WTC11 (cell line): ENCODE measurements at regions not wholly inside any gene's neighbourhood (a gene's known extent, or its start where the extent isn't known, plus 50 kb on each side); places are given as distances from the start of the nearest gene placed in this dataset.

Source experiments
- ATAC-seq: fragments of 200-7000 bp; cut with Tn5 transposase; 2 replicates; pipeline ENCODE4 v1.10.0; 2021; ENCODE audit warnings: mild to moderate bottlenecking, moderate library complexity
- CTCF ChIA-PET: fragments of 300-600 bp; sonication (Branson Sonifier 250); formaldehyde crosslinking; loops from one replicate; lab custom pipeline; 2021; ENCODE audit warnings: antibody characterized with exemption; lab: Charles Lee
- POLR2A ChIA-PET: fragments of 350-600 bp; sonication (Branson Sonifier 250); formaldehyde crosslinking; loops from one replicate; lab custom pipeline; 2021; ENCODE audit warnings: antibody characterized with exemption; lab: Charles Lee
- DNase-seq: peaks from one replicate; pipeline ENCODE4 v3.0.0; 2021; ENCODE audit warnings: low spot score
- H3K27ac Mint-ChIP-seq: 2 replicates; pipeline ENCODE4 v1.8.0; 2021; ENCODE audit warnings: mixed read lengths
- H3K27me3 Mint-ChIP-seq: 2 replicates; pipeline ENCODE4 v1.8.0; 2021; ENCODE audit warnings: low read depth, mild to moderate bottlenecking, moderate library complexity, mixed read lengths
- H3K36me3 Mint-ChIP-seq: 2 replicates; pipeline ENCODE4 v1.8.0; 2021; ENCODE audit warnings: mixed read lengths
- H3K4me1 Mint-ChIP-seq: 2 replicates; pipeline ENCODE4 v1.8.0; 2022; ENCODE audit warnings: mixed read lengths
- H3K4me3 Mint-ChIP-seq: 2 replicates; pipeline ENCODE4 v1.8.0; 2021; ENCODE audit warnings: mild to moderate bottlenecking, moderate library complexity, mixed read lengths
- H3K9me3 Mint-ChIP-seq: 2 replicates; pipeline ENCODE4 v1.8.0; 2021; ENCODE audit warnings: mixed read lengths
- CREM ChIP-seq: sonication (generic); formaldehyde crosslinking; IDR thresholded peaks from 2 replicates; pipeline ENCODE4 v1.8.1; 2022; ENCODE audit warnings: mild to moderate bottlenecking, missing genetic modification reagents, moderate library complexity
- EMX1 ChIP-seq: fragments of 250-450 bp; sonication (Bioruptor Pico); IDR thresholded peaks from 2 replicates; pipeline ENCODE4 v1.8.0; 2021; ENCODE audit warnings: mild to moderate bottlenecking
- GRHL2 ChIP-seq: fragments of 250-450 bp; sonication (Bioruptor Pico); IDR thresholded peaks from 2 replicates; pipeline ENCODE4 v1.8.0; 2022; ENCODE audit warnings: mild to moderate bottlenecking, moderate library complexity; ENCODE audit not compliant: insufficient replicate concordance, severe bottlenecking
- IRF2 ChIP-seq: sonication (generic); formaldehyde crosslinking; IDR thresholded peaks from 2 replicates; pipeline ENCODE4 v1.8.0; 2022; ENCODE audit warnings: low read depth, missing genetic modification reagents, borderline replicate concordance
- JAZF1 ChIP-seq: fragments of 250-450 bp; sonication (Bioruptor Pico); IDR thresholded peaks from 2 replicates; pipeline ENCODE4 v1.9.0; 2021; ENCODE audit warnings: moderate library complexity, mild to moderate bottlenecking, inconsistent platforms
- KAT7 ChIP-seq: sonication (generic); formaldehyde crosslinking; IDR thresholded peaks from 2 replicates; pipeline ENCODE4 v1.8.1; 2023; ENCODE audit warnings: missing genetic modification reagents, mild to moderate bottlenecking, borderline replicate concordance
- MYBL2 ChIP-seq: sonication (generic); formaldehyde crosslinking; IDR thresholded peaks from 2 replicates; pipeline ENCODE4 v1.8.1; 2023; ENCODE audit warnings: mild to moderate bottlenecking, moderate library complexity, missing genetic modification reagents
- NFE2L1 ChIP-seq: sonication (generic); formaldehyde crosslinking; IDR thresholded peaks from 2 replicates; pipeline ENCODE4 v1.8.1; 2023; ENCODE audit warnings: missing genetic modification reagents
- NR2C2 ChIP-seq: sonication (generic); formaldehyde crosslinking; IDR thresholded peaks from 2 replicates; pipeline ENCODE4 v1.8.0; 2022; ENCODE audit warnings: mild to moderate bottlenecking, missing genetic modification reagents
- NR3C1 ChIP-seq: sonication (generic); formaldehyde crosslinking; conservative IDR thresholded peaks from 2 replicates; pipeline ENCODE4 v1.8.1; 2023; ENCODE audit warnings: low read depth, mild to moderate bottlenecking, missing genetic modification reagents
- RELA ChIP-seq: sonication (generic); formaldehyde crosslinking; IDR thresholded peaks from 2 replicates; pipeline ENCODE4 v1.8.1; 2022; ENCODE audit warnings: missing genetic modification reagents, mild to moderate bottlenecking, borderline replicate concordance
- SMAD4 ChIP-seq: sonication (generic); formaldehyde crosslinking; IDR thresholded peaks from 2 replicates; pipeline ENCODE4 v1.8.0; 2022; ENCODE audit warnings: mild to moderate bottlenecking, missing genetic modification reagents
- SP1 ChIP-seq: sonication (generic); formaldehyde crosslinking; conservative IDR thresholded peaks from 2 replicates; pipeline ENCODE4 v1.8.1; 2022; ENCODE audit warnings: missing genetic modification reagents
- TP53 ChIP-seq: sonication (generic); formaldehyde crosslinking; IDR thresholded peaks from 2 replicates; pipeline ENCODE4 v1.8.1; 2023; ENCODE audit warnings: mild to moderate bottlenecking, missing genetic modification reagents
- ZNF671 ChIP-seq: fragments of 250-450 bp; sonication (Bioruptor Pico); IDR thresholded peaks from 2 replicates; pipeline ENCODE4 v1.8.0; 2021; ENCODE audit warnings: mild to moderate bottlenecking
- TF ChIP-seq, protein P1 (sequence below): sonication (generic); formaldehyde crosslinking; IDR thresholded peaks from 2 replicates; pipeline ENCODE4 v1.8.0; 2022; ENCODE audit warnings: mild to moderate bottlenecking, missing genetic modification reagents
- TF ChIP-seq, protein P2 (sequence below): fragments of 200-600 bp; IDR thresholded peaks from 2 replicates; pipeline ENCODE4 v1.8.0; 2022; ENCODE audit warnings: antibody characterized with exemption
- TF ChIP-seq, protein P3 (sequence below): fragments of 250-450 bp; sonication (Bioruptor Pico); IDR thresholded peaks from 2 replicates; pipeline ENCODE4 v1.9.0; 2021; ENCODE audit warnings: mild to moderate bottlenecking, borderline replicate concordance
- TF ChIP-seq, protein P4 (sequence below): sonication (generic); formaldehyde crosslinking; IDR thresholded peaks from 2 replicates; pipeline ENCODE4 v1.8.1; 2023; ENCODE audit warnings: mild to moderate bottlenecking, missing genetic modification reagents, borderline replicate concordance
- TF ChIP-seq, protein P5 (sequence below): sonication (generic); formaldehyde crosslinking; IDR thresholded peaks from 2 replicates; pipeline ENCODE4 v1.8.1; 2023; ENCODE audit warnings: mild to moderate bottlenecking, moderate library complexity, missing genetic modification reagents
- TF ChIP-seq, protein P6 (sequence below): sonication (generic); formaldehyde crosslinking; IDR thresholded peaks from 2 replicates; pipeline ENCODE4 v1.8.0; 2022; ENCODE audit warnings: mild to moderate bottlenecking, missing genetic modification reagents
- TF ChIP-seq, protein P7 (sequence below): sonication (generic); formaldehyde crosslinking; IDR thresholded peaks from 2 replicates; pipeline ENCODE4 v1.8.1; 2023; ENCODE audit warnings: mild to moderate bottlenecking, missing genetic modification reagents, moderate library complexity

DNA sequence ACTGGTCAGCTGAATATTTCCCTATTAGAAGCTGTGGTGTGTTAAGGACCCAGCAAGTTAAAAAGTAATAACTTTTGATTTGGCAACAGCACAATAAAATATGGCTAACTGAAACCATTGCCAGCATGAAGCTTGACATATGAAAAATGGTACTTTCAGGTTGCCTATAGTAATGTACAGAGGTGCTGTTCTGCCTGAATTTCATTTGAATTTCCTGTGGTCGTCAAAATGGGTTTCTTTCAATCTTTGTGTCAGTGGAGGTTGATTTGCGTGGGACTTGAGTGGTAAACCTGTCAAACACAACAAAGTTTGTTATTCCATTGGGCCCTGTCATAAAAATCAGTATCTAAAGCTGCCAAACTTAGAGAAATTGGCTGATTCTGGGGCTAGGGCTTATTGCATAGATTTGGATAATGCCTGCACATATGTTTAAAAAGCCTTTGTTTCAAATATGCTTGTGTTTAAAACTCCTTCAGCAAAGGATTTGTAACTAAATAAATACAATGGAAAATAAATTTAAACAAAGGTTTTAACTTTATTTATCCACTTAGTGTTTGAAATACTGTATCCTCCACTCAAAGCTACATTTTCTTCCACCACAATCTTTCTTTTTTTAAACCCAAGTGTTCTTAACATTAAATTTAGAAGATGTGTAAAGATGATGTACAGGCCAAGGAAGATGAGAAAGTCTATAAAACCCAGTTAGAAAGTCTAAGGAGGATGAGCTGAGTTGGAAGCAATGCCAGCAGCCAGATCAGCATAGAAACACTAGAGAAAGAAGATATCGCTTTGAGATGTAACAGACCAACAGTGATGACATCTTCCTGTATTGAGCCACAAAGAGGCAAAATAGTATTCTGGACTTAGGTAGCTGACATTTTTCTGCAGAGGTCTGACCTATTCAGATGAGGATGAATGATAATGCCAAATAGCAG, 134.8 kb upstream of the GIMD1 start:
- H3K9me3 Mint-ChIP-seq = peaks cover 6% of the 10 kb centered on the region; the same call in 1 of the 2 replicates
- CTCF ChIA-PET = interaction anchor here (0.9 to 2.3 kb wide), 3 partner anchors 115 to 237 kb away, joined by 3 to 20 read pairs (median 5); no protein-coding TSS in a partner anchor

DNA sequence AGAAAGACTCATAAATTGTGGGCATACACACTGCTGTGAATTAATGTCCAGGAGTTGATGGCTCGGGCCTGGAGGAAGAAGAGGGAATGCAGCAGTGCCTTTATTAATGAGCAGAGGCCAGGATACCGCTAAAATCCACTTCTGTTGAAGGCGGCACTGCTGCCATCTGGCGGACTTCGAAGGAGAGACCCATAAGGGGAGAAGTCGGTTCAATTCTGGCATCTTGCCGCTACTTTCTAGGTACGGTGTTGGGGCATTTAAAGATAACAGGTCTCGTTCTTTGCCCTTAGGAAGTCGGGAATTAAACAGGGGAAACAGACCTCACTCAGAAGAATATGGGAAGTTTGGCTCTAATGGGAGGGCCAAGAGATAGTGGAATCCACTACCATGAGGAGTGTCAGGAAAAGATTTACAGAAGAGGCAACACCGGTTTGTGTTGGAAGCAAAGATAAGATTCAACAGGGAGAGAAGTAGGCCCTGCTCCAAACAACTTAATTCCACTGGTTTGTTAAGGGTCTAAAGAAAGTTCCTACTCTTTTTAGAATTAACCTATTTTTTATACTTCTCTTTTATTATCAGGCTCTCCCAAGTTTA, 133.6 kb upstream of the GIMD1 start:
- H3K4me3 Mint-ChIP-seq = no peak overlapping the region
- ChIA-PET POLR2A (no interaction called here), CTCF (interaction anchor here (1.4 kb wide), 1 partner anchor 236 kb away, joined by 5 read pairs; no protein-coding TSS in a partner anchor)
- no peaks in the 10 kb centered on the region for H3K27me3 Mint-ChIP-seq
- H3K27ac Mint-ChIP-seq = no peak overlapping the region
- H3K4me1 Mint-ChIP-seq = peaks cover 24% of the 10 kb centered on the region
- ATAC-seq (peak; percentile 94), DNase-seq (peak; percentile 76)
- H3K36me3 Mint-ChIP-seq = no peaks in the 10 kb centered on the region
- TF ChIP-seq JAZF1 (CRISPR knock-in tag) = no peak
- no peak for TF ChIP-seq IRF2
- TF ChIP-seq, protein P1, sequence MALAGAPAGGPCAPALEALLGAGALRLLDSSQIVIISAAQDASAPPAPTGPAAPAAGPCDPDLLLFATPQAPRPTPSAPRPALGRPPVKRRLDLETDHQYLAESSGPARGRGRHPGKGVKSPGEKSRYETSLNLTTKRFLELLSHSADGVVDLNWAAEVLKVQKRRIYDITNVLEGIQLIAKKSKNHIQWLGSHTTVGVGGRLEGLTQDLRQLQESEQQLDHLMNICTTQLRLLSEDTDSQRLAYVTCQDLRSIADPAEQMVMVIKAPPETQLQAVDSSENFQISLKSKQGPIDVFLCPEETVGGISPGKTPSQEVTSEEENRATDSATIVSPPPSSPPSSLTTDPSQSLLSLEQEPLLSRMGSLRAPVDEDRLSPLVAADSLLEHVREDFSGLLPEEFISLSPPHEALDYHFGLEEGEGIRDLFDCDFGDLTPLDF = no peak
- TF ChIP-seq, protein P2, sequence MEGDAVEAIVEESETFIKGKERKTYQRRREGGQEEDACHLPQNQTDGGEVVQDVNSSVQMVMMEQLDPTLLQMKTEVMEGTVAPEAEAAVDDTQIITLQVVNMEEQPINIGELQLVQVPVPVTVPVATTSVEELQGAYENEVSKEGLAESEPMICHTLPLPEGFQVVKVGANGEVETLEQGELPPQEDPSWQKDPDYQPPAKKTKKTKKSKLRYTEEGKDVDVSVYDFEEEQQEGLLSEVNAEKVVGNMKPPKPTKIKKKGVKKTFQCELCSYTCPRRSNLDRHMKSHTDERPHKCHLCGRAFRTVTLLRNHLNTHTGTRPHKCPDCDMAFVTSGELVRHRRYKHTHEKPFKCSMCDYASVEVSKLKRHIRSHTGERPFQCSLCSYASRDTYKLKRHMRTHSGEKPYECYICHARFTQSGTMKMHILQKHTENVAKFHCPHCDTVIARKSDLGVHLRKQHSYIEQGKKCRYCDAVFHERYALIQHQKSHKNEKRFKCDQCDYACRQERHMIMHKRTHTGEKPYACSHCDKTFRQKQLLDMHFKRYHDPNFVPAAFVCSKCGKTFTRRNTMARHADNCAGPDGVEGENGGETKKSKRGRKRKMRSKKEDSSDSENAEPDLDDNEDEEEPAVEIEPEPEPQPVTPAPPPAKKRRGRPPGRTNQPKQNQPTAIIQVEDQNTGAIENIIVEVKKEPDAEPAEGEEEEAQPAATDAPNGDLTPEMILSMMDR = peak; percentile 78
- TF ChIP-seq, protein P3, sequence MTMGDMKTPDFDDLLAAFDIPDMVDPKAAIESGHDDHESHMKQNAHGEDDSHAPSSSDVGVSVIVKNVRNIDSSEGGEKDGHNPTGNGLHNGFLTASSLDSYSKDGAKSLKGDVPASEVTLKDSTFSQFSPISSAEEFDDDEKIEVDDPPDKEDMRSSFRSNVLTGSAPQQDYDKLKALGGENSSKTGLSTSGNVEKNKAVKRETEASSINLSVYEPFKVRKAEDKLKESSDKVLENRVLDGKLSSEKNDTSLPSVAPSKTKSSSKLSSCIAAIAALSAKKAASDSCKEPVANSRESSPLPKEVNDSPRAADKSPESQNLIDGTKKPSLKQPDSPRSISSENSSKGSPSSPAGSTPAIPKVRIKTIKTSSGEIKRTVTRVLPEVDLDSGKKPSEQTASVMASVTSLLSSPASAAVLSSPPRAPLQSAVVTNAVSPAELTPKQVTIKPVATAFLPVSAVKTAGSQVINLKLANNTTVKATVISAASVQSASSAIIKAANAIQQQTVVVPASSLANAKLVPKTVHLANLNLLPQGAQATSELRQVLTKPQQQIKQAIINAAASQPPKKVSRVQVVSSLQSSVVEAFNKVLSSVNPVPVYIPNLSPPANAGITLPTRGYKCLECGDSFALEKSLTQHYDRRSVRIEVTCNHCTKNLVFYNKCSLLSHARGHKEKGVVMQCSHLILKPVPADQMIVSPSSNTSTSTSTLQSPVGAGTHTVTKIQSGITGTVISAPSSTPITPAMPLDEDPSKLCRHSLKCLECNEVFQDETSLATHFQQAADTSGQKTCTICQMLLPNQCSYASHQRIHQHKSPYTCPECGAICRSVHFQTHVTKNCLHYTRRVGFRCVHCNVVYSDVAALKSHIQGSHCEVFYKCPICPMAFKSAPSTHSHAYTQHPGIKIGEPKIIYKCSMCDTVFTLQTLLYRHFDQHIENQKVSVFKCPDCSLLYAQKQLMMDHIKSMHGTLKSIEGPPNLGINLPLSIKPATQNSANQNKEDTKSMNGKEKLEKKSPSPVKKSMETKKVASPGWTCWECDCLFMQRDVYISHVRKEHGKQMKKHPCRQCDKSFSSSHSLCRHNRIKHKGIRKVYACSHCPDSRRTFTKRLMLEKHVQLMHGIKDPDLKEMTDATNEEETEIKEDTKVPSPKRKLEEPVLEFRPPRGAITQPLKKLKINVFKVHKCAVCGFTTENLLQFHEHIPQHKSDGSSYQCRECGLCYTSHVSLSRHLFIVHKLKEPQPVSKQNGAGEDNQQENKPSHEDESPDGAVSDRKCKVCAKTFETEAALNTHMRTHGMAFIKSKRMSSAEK (CRISPR knock-in tag) = no peak
- H3K9me3 Mint-ChIP-seq = peaks cover 6% of the 10 kb centered on the region; the same call in 1 of the 2 replicates

More for the DNA sequence above, 134.8 kb upstream of the GIMD1 start:
- no peak for DNase-seq
- no peak for TF ChIP-seq RELA (CRISPR knock-in tag)
- TF ChIP-seq GRHL2 = no peak
- TF ChIP-seq, protein P4, sequence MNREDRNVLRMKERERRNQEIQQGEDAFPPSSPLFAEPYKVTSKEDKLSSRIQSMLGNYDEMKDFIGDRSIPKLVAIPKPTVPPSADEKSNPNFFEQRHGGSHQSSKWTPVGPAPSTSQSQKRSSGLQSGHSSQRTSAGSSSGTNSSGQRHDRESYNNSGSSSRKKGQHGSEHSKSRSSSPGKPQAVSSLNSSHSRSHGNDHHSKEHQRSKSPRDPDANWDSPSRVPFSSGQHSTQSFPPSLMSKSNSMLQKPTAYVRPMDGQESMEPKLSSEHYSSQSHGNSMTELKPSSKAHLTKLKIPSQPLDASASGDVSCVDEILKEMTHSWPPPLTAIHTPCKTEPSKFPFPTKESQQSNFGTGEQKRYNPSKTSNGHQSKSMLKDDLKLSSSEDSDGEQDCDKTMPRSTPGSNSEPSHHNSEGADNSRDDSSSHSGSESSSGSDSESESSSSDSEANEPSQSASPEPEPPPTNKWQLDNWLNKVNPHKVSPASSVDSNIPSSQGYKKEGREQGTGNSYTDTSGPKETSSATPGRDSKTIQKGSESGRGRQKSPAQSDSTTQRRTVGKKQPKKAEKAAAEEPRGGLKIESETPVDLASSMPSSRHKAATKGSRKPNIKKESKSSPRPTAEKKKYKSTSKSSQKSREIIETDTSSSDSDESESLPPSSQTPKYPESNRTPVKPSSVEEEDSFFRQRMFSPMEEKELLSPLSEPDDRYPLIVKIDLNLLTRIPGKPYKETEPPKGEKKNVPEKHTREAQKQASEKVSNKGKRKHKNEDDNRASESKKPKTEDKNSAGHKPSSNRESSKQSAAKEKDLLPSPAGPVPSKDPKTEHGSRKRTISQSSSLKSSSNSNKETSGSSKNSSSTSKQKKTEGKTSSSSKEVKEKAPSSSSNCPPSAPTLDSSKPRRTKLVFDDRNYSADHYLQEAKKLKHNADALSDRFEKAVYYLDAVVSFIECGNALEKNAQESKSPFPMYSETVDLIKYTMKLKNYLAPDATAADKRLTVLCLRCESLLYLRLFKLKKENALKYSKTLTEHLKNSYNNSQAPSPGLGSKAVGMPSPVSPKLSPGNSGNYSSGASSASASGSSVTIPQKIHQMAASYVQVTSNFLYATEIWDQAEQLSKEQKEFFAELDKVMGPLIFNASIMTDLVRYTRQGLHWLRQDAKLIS = no peak
- no peak for TF ChIP-seq EMX1 (CRISPR knock-in tag)
- no peak for TF ChIP-seq KAT7 (CRISPR knock-in tag)
- no peak for TF ChIP-seq IRF2
- no peak for TF ChIP-seq NR3C1 (CRISPR knock-in tag)
- TF ChIP-seq NR2C2 (CRISPR knock-in tag) = no peak
- no peak for TF ChIP-seq MYBL2 (CRISPR knock-in tag)
- no peak for TF ChIP-seq ZNF671 (CRISPR knock-in tag)
- TF ChIP-seq NFE2L1 = no peak
- TF ChIP-seq SP1 = no peak
- TF ChIP-seq, protein P5, sequence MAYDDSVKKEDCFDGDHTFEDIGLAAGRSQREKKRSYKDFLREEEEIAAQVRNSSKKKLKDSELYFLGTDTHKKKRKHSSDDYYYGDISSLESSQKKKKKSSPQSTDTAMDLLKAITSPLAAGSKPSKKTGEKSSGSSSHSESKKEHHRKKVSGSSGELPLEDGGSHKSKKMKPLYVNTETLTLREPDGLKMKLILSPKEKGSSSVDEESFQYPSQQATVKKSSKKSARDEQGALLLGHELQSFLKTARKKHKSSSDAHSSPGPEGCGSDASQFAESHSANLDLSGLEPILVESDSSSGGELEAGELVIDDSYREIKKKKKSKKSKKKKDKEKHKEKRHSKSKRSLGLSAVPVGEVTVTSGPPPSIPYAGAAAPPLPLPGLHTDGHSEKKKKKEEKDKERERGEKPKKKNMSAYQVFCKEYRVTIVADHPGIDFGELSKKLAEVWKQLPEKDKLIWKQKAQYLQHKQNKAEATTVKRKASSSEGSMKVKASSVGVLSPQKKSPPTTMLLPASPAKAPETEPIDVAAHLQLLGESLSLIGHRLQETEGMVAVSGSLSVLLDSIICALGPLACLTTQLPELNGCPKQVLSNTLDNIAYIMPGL (CRISPR knock-in tag) = no peak
- TF ChIP-seq TP53 (CRISPR knock-in tag) = no peak
- TF ChIP-seq, protein P6, sequence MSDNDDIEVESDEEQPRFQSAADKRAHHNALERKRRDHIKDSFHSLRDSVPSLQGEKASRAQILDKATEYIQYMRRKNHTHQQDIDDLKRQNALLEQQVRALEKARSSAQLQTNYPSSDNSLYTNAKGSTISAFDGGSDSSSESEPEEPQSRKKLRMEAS = no peak
- no peak for TF ChIP-seq SMAD4 (CRISPR knock-in tag)
- TF ChIP-seq, protein P7, sequence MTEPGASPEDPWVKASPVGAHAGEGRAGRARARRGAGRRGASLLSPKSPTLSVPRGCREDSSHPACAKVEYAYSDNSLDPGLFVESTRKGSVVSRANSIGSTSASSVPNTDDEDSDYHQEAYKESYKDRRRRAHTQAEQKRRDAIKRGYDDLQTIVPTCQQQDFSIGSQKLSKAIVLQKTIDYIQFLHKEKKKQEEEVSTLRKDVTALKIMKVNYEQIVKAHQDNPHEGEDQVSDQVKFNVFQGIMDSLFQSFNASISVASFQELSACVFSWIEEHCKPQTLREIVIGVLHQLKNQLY (CRISPR knock-in tag) = no peak
- no peak for TF ChIP-seq CREM
- Mint-ChIP-seq H3K27me3 (no peaks in the 10 kb centered on the region), H3K27ac (no peak overlapping the region), H3K4me3 (no peak overlapping the region), H3K36me3 (no peaks in the 10 kb centered on the region), H3K4me1 (peaks cover 24% of the 10 kb centered on the region)
- POLR2A ChIA-PET = interaction anchor here (0.5 kb wide), 1 partner anchor 175 kb away, joined by 3 read pairs; no protein-coding TSS in a partner anchor
- ATAC-seq = no peak
